IMR-90 (cell line): ENCODE measurements at regions not wholly inside any gene's neighbourhood (a gene's known extent, or its start where the extent isn't known, plus 50 kb on each side); places are given as distances from the start of the nearest gene placed in this dataset.

ENCODE experiments used
- ATAC-seq: fragments of 200-7000 bp; cut with Tn5 transposase; 2 replicates; pipeline ENCODE4 v1.9.1; 2020; ENCODE audit warnings: low read depth, mild to moderate bottlenecking, moderate library complexity
- BruUV-seq: library from RNA; stranded (reverse); fragments of 400-500 nt; replicated peaks from 2 replicates; lab custom pipeline; 2021; lab: Mats Ljungman, UMichigan
- CTCF ChIA-PET: fragments of 300-600 bp; formaldehyde crosslinking; extraction: SDS; loops from one replicate; lab custom pipeline; 2021; ENCODE audit warnings: antibody characterized with exemption; lab: Yijun Ruan, JAX
- POLR2A ChIA-PET: fragments of 300-600 bp; sonication (Branson Sonifier 250); formaldehyde crosslinking; loops from one replicate; lab custom pipeline; 2022; ENCODE audit warnings: antibody characterized with exemption; ENCODE audit not compliant: unreplicated experiment; lab: Charles Lee
- DNase-seq: peaks from one replicate; pipeline ENCODE4 v3.0.0; 2013
- H2AFZ ChIP-seq: replicated peaks from 2 replicates; pipeline ENCODE3; 2013; ENCODE audit warnings: low read length, mild to moderate bottlenecking; ENCODE audit not compliant: poor library complexity
- H2AK5ac ChIP-seq: 2 replicates; pipeline ENCODE4 v1.6.1; 2013; ENCODE audit warnings: low read depth, low read length, inconsistent platforms
- H2AK9ac ChIP-seq: replicated peaks from 2 replicates; pipeline ENCODE3; 2013; ENCODE audit warnings: mild to moderate bottlenecking, low read depth, low read length, moderate library complexity; ENCODE audit not compliant: poor library complexity
- H2BK120ac ChIP-seq: 2 replicates; pipeline ENCODE4 v1.6.1; 2013; ENCODE audit warnings: low read depth, low read length, inconsistent platforms
- H2BK15ac ChIP-seq: 3 replicates; pipeline ENCODE4 v1.6.1; 2013; ENCODE audit warnings: low read depth, low read length, inconsistent platforms
- H2BK20ac ChIP-seq: 2 replicates; pipeline ENCODE4 v1.6.1; 2013; ENCODE audit warnings: low read depth, mild to moderate bottlenecking, inconsistent platforms, low read length, moderate library complexity
- H2BK5ac ChIP-seq: 2 replicates; pipeline ENCODE4 v1.6.1; 2013; ENCODE audit warnings: mild to moderate bottlenecking, low read depth, low read length, inconsistent platforms; ENCODE audit not compliant: poor library complexity, severe bottlenecking
- H3K14ac ChIP-seq: replicated peaks from 2 replicates; pipeline ENCODE4 v1.6.1; 2013; ENCODE audit warnings: low read depth, low read length, inconsistent platforms
- H3K18ac ChIP-seq: 2 replicates; pipeline ENCODE4 v1.6.1; 2013; ENCODE audit warnings: low read depth, low read length, control low read depth
- H3K23ac ChIP-seq: 2 replicates; pipeline ENCODE4 v1.6.1; 2013; ENCODE audit warnings: low read depth, low read length, inconsistent platforms
- H3K27ac ChIP-seq: 2 replicates; pipeline ENCODE4 v1.5.1; 2013; ENCODE audit warnings: mild to moderate bottlenecking, control low read depth, low read length; ENCODE audit not compliant: insufficient read depth
- H3K27me3 ChIP-seq: 2 replicates; pipeline ENCODE4 v1.6.1; 2013; ENCODE audit warnings: low read length; ENCODE audit not compliant: control insufficient read depth, insufficient read depth
- H3K36me3 ChIP-seq: 2 replicates; pipeline ENCODE4 v1.6.1; 2013; ENCODE audit warnings: low read length, mixed read lengths; ENCODE audit not compliant: control insufficient read depth, insufficient read depth
- H3K4ac ChIP-seq: 2 replicates; pipeline ENCODE4 v1.6.1; 2013; ENCODE audit warnings: low read depth, low read length, inconsistent platforms
- H3K4me1 ChIP-seq: 2 replicates; pipeline ENCODE4 v1.6.1; 2013; ENCODE audit warnings: low read length, mixed read lengths; ENCODE audit not compliant: control insufficient read depth, insufficient read depth
- H3K4me2 ChIP-seq: 2 replicates; pipeline ENCODE4 v1.6.1; 2013; ENCODE audit warnings: low read depth, mild to moderate bottlenecking, control low read depth, low read length, moderate library complexity
- H3K4me3 ChIP-seq: 2 replicates; pipeline ENCODE4 v1.5.1; 2013; ENCODE audit warnings: low read depth, mild to moderate bottlenecking, control low read depth, low read length, moderate library complexity; ENCODE audit not compliant: insufficient read depth
- H3K56ac ChIP-seq: 2 replicates; pipeline ENCODE4 v1.6.1; 2013; ENCODE audit warnings: low read length, inconsistent platforms; ENCODE audit not compliant: insufficient read depth; ENCODE audit errors: extremely low read depth
- H3K79me1 ChIP-seq, 2 experiments: 2 replicates each; pipeline ENCODE4 v1.6.1; 2013; ENCODE audit warnings: low read length in 2 of 2, inconsistent platforms in 1 of 2, low read depth in 1 of 2
- H3K9ac ChIP-seq: 2 replicates; pipeline ENCODE4 v1.6.1; 2013; ENCODE audit warnings: low read depth, low read length, control low read depth
- H3K9me1 ChIP-seq: 2 replicates; pipeline ENCODE4 v1.6.1; 2013; ENCODE audit warnings: low read length, inconsistent platforms; ENCODE audit not compliant: insufficient read depth
- H3K9me3 ChIP-seq: 2 replicates; pipeline ENCODE4 v1.6.1; 2013; ENCODE audit warnings: low read length; ENCODE audit not compliant: control insufficient read depth, insufficient read depth
- H4K20me1 ChIP-seq: 2 replicates; pipeline ENCODE4 v1.6.1; 2013; ENCODE audit warnings: low read length, inconsistent platforms; ENCODE audit not compliant: insufficient read depth
- H4K5ac ChIP-seq: 2 replicates; pipeline ENCODE4 v1.6.1; 2013; ENCODE audit warnings: mild to moderate bottlenecking, low read depth, low read length, control low read depth
- H4K8ac ChIP-seq, 2 experiments: 2 replicates each; pipeline ENCODE4 v1.6.1; 2013; ENCODE audit warnings: low read depth in 2 of 2, low read length in 2 of 2, control low read depth in 1 of 2, inconsistent platforms in 1 of 2
- H4K91ac ChIP-seq: 2 replicates; pipeline ENCODE4 v1.6.1; 2013; ENCODE audit warnings: low read depth, low read length, inconsistent platforms; ENCODE audit not compliant: insufficient read depth
- RAD21 ChIP-seq: IDR thresholded peaks from 2 replicates; pipeline ENCODE4 v1.6.1; 2012; ENCODE audit warnings: low read length, improper control_type of control experiment
- WGBS, 2 experiments: methylation state at CpG; one replicate each; pipeline versions ENCODE4 v1.1.5 to v1.1.7; 2013; ENCODE audit warnings: missing lambda C conversion rate in 2 of 2; ENCODE audit not compliant: insufficient read length in 1 of 2; ENCODE audit errors: extremely low coverage in 2 of 2; 5-methylcytosine and 5-hydroxymethylcytosine counted together
- dilution Hi-C: fragments of 300-500 bp; cut with HindIII; formaldehyde crosslinking; loops from one replicate; pipeline ENCODE4 v1.14.3; 2018; ENCODE audit warnings: low sequenced_read_pairs; ENCODE audit not compliant: unreplicated experiment
- in situ Hi-C: fragments of 300-500 bp; cut with MboI; formaldehyde crosslinking; loops from 3 replicates; pipeline ENCODE4 v1.14.3; 2019; ENCODE audit warnings: low sequenced_read_pairs, inconsistent platforms, mixed read lengths
- intact Hi-C: fragments of 100-400 bp; cut with micrococcal nuclease; formaldehyde crosslinking; loops from 2 replicates; pipeline ENCODE4 v1.10.0; 2022

GRCh38 chr2:176544991-176545956 lies 276.0 kb downstream of the MTX2 start:
- Histone ChIP-seq H4K8ac (no peak overlapping the region), H3K9me3 (no peaks in the 10 kb centered on the region), H2AFZ (no peak overlapping the region), H3K4me1 (no peaks in the 10 kb centered on the region), H2AK5ac (no peak overlapping the region), H3K4ac (no peak overlapping the region), H3K23ac (no peak overlapping the region), H3K36me3 (no peaks in the 10 kb centered on the region), H3K9ac (no peak overlapping the region), H3K9me1 (no peaks in the 10 kb centered on the region), H2BK15ac (no peak overlapping the region), H3K14ac (no peak overlapping the region), H3K27me3 (peaks cover 26% of the 10 kb centered on the region), H4K20me1 (no peaks in the 10 kb centered on the region), H3K4me3 (no peak overlapping the region), H2BK20ac (no peak overlapping the region), H2BK120ac (no peak overlapping the region), H3K27ac (no peak overlapping the region), H3K18ac (no peak overlapping the region), H3K4me2 (no peak overlapping the region), H2BK5ac (no peak overlapping the region), H4K5ac (no peak overlapping the region), H4K91ac (no peak overlapping the region), H3K79me1 (no peaks in the 10 kb centered on the region), H2AK9ac (no peak overlapping the region), H3K56ac (no peak overlapping the region)
- ATAC-seq (no peak), DNase-seq (no peak)
- in situ Hi-C loops = no loop called here
- CTCF ChIA-PET = interaction anchor here (1.1 kb wide), 1 partner anchor 9 kb away, joined by 4 read pairs; no protein-coding TSS in a partner anchor
- dilution Hi-C loops = no loop called here
- POLR2A ChIA-PET = no interaction called here
- TF ChIP-seq RAD21 = no peak
- WGBS, 2 experiments = no CpG with 5 or more reads among the region's 4 CpGs
- BruUV-seq = no TSS peak
- intact Hi-C loops = no loop called here
